ENCODE measurements at regions not wholly inside any gene's neighbourhood (a gene's known extent, or its start where the extent isn't known, plus 50 kb on each side); places are given as distances from the start of the nearest gene placed in this dataset.

DNA sequence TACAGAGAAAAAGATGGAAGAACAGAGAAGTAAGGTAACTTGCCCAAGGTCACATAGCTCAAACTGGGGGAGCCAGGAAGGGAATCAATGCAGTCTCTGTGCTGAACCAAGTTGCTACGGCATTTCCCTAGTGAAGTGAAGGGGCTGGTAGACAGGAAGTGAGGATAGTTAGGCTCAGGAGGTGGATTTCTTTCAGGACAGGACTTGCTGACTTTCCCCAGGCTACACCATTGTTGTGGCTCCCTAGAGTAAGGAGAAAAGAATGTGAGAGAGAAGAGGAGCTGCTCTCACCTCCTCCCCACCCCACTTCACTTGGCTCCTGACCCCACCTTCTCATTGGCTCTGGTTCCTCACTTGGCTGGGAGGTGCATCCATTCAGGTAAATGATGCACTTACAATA lies 316.9 kb downstream of the INHBA start:
- no peaks in the 10 kb centered on the region for H3K36me3 ChIP-seq
- intact Hi-C loops (cut with DNase I), result no loop called here
- no peak for DNase-seq
- H3K27ac ChIP-seq, result no peak overlapping the region
- 69 to 83% (median 71%) methylated on average over 1 of the region's 1 CpG for WGBS, 3 donors
- TF ChIP-seq, protein P1, sequence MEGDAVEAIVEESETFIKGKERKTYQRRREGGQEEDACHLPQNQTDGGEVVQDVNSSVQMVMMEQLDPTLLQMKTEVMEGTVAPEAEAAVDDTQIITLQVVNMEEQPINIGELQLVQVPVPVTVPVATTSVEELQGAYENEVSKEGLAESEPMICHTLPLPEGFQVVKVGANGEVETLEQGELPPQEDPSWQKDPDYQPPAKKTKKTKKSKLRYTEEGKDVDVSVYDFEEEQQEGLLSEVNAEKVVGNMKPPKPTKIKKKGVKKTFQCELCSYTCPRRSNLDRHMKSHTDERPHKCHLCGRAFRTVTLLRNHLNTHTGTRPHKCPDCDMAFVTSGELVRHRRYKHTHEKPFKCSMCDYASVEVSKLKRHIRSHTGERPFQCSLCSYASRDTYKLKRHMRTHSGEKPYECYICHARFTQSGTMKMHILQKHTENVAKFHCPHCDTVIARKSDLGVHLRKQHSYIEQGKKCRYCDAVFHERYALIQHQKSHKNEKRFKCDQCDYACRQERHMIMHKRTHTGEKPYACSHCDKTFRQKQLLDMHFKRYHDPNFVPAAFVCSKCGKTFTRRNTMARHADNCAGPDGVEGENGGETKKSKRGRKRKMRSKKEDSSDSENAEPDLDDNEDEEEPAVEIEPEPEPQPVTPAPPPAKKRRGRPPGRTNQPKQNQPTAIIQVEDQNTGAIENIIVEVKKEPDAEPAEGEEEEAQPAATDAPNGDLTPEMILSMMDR (IDR thresholded peaks at IDR 0.05), result no peak
- TF ChIP-seq EP300 (IDR thresholded peaks at IDR 0.05), result no peak
- no peak for TF ChIP-seq POLR2A (IDR thresholded peaks at IDR 0.05)
- H3K4me3 ChIP-seq, result no peak overlapping the region
- no peaks in the 10 kb centered on the region for H3K9me3 ChIP-seq
- no peaks in the 10 kb centered on the region for H3K4me1 ChIP-seq (ENCODE audit: insufficient read depth)
- H3K27me3 ChIP-seq, result no peaks in the 10 kb centered on the region

DNA sequence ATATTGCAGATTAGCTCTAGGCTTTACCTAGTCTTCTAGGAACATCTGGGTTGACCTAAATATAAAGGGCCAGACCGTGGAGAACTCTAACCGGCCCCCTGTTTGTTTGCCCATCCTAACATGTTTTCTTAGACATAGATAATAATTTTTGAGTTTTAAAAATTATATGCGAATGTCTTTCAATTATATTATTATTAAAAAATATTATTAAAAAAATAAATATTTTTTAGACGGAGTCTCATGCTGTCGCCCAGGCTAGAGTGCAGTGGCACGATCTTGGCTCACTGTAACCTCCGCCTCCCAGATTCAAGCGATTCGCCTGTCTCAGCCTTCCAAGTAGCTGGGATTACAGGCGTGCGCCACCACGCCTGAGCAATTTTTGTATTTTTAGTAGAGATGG lies 318.5 kb downstream of the INHBA start:
- TF ChIP-seq EP300 (IDR thresholded peaks at IDR 0.05) (no peak), POLR2A (IDR thresholded peaks at IDR 0.05) (no peak)
- TF ChIP-seq, protein P1 (IDR thresholded peaks at IDR 0.05), result no peak
- intact Hi-C loops (cut with DNase I), result no loop called here
- no peak for DNase-seq
- H3K9me3 ChIP-seq, result no peaks in the 10 kb centered on the region
- H3K36me3 ChIP-seq, result no peaks in the 10 kb centered on the region
- no peaks in the 10 kb centered on the region for H3K4me1 ChIP-seq (ENCODE audit: insufficient read depth)
- no peaks in the 10 kb centered on the region for H3K27me3 ChIP-seq
- 89 to 97% (median 91%) methylated on average over 12 of the region's 12 CpGs for WGBS, 3 donors
- H3K4me3 ChIP-seq, result no peak overlapping the region
- H3K27ac ChIP-seq, result no peak overlapping the region

DNA sequence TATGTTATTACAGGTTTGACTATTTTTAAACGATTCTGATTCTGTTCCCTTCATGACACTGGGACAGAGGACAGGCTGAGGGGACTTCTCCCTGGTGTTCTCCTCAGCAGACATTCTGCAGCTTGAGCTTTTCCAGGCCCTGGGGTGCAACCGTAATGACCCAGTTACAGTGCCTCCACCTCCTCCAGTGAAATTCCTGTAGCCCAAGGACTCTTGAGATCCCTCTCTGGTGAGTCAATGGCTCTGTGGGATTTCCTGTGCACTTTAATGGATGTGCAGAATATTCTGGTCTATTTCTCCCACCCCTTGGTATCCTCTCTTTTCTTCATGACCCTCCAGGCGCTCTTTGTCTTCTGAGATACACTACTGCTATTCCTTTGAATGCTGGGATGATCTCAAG lies 319.3 kb downstream of the INHBA start:
- no peaks in the 10 kb centered on the region for H3K27me3 ChIP-seq
- intact Hi-C loops (cut with DNase I), result no loop called here
- no peaks in the 10 kb centered on the region for H3K36me3 ChIP-seq
- TF ChIP-seq POLR2A (IDR thresholded peaks at IDR 0.05), result no peak
- TF ChIP-seq, protein P1 (IDR thresholded peaks at IDR 0.05), result no peak
- TF ChIP-seq EP300 (IDR thresholded peaks at IDR 0.05), result no peak
- H3K4me3 ChIP-seq, result no peak overlapping the region
- WGBS, 3 donors, result 55 to 93% (median 63%) methylated on average over 3 of the region's 3 CpGs
- no peak overlapping the region for H3K27ac ChIP-seq
- H3K4me1 ChIP-seq (ENCODE audit: insufficient read depth), result no peaks in the 10 kb centered on the region
- no peaks in the 10 kb centered on the region for H3K9me3 ChIP-seq
- DNase-seq, result no peak

DNA sequence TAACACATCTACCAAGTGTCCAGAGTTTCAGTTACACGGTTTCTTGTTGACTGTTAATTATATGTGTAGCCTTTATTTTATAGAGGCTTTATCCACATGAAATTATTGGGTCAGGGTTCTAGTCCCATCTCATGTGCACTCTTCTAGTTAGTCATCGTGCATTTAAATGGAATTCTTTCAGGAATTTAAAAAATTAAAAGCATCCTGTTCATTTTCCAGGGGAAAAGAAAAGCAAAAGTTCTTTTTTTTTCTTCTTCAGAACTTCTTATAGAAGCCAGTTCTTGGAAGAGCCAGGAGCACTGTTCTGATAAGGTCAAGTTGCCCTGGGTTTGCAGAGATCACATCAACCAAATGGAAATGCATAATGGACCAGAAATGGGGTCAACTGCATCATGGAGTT lies 324.7 kb downstream of the INHBA start:
- Histone ChIP-seq H3K9me3 (no peaks in the 10 kb centered on the region), H3K27ac (no peak overlapping the region), H3K36me3 (no peaks in the 10 kb centered on the region), H3K4me1 (ENCODE audit: insufficient read depth) (no peaks in the 10 kb centered on the region), H3K27me3 (no peaks in the 10 kb centered on the region), H3K4me3 (no peak overlapping the region)
- no peak for DNase-seq
- intact Hi-C loops (cut with DNase I), result no loop called here
- TF ChIP-seq, protein P1 (IDR thresholded peaks at IDR 0.05), result no peak
- TF ChIP-seq POLR2A (IDR thresholded peaks at IDR 0.05) (no peak), EP300 (IDR thresholded peaks at IDR 0.05) (no peak)
- 40 to 49% (median 47%) methylated on average over 2 of the region's 2 CpGs for WGBS, 3 donors

DNA sequence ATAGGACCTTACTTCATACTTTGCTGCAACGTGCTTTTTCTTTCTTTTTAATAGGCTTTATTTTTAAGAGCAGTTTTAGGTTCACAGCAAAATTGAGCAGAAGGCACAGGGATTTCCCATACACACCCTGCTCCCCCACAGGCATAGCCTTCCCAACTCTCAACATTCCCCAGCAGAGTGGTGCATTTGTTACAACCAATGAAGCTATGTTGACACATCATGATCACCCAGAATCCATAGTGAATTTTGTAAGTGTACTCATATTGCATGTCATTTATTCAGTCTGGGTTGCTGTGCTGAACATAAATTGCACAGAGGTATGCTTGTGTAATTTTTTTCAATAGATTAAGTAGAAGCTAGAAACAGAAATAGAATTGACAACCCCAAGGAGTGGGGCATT lies 327.3 kb downstream of the INHBA start:
- Histone ChIP-seq H3K27me3 (no peaks in the 10 kb centered on the region), H3K27ac (no peak overlapping the region), H3K9me3 (no peaks in the 10 kb centered on the region), H3K4me1 (ENCODE audit: insufficient read depth) (no peaks in the 10 kb centered on the region), H3K4me3 (no peak overlapping the region), H3K36me3 (no peaks in the 10 kb centered on the region)
- WGBS, 3 donors, result 40 to 57% (median 51%) methylated on average over 1 of the region's 1 CpG
- intact Hi-C loops (cut with DNase I), result no loop called here
- DNase-seq, result no peak
- TF ChIP-seq, protein P1 (IDR thresholded peaks at IDR 0.05), result no peak
- TF ChIP-seq EP300 (IDR thresholded peaks at IDR 0.05) (no peak), POLR2A (IDR thresholded peaks at IDR 0.05) (no peak)
